Endothelial cell of umbilical vein (primary cell): ENCODE measurements at regions not wholly inside any gene's neighbourhood (a gene's known extent, or its start where the extent isn't known, plus 50 kb on each side); places are given as distances from the start of the nearest gene placed in this dataset.

Experiments used
- EZH2 ChIP-seq: IDR thresholded peaks from 2 replicates; pipeline ENCODE4 v1.6.1; 2012; ENCODE audit warnings: borderline replicate concordance, low read depth, mild to moderate bottlenecking, moderate library complexity, low read length, inconsistent platforms; ENCODE audit not compliant: severe bottlenecking
- MYC ChIP-seq: IDR thresholded peaks from one replicate; pipeline ENCODE4 v1.6.1; 2011; ENCODE audit warnings: mild to moderate bottlenecking, low read depth, low read length
- POLR2AphosphoS5 ChIP-seq: IDR thresholded peaks from 2 replicates; pipeline ENCODE4 v1.6.1; 2012; ENCODE audit warnings: low read depth, mild to moderate bottlenecking, control low read depth, low read length, moderate library complexity; ENCODE audit not compliant: insufficient read depth
- TF ChIP-seq, protein P1 (sequence below): IDR thresholded peaks from 2 replicates; pipeline ENCODE4 v1.6.1; 2011; ENCODE audit not compliant: insufficient read depth, insufficient read length
- TF ChIP-seq, protein P2 (sequence below), 2 donors: IDR thresholded peaks; 1 replicate in 1 of 2; 2 replicates in 1 of 2; pipeline ENCODE4 v1.5.1; 2011; ENCODE audit warnings: low read length in 2 of 2, mild to moderate bottlenecking in 2 of 2, moderate library complexity in 2 of 2, control low read depth in 1 of 2, inconsistent platforms in 1 of 2, low read depth in 1 of 2; ENCODE audit not compliant: insufficient read depth in 1 of 2; ENCODE audit errors: extremely low read depth in 1 of 2

DNA sequence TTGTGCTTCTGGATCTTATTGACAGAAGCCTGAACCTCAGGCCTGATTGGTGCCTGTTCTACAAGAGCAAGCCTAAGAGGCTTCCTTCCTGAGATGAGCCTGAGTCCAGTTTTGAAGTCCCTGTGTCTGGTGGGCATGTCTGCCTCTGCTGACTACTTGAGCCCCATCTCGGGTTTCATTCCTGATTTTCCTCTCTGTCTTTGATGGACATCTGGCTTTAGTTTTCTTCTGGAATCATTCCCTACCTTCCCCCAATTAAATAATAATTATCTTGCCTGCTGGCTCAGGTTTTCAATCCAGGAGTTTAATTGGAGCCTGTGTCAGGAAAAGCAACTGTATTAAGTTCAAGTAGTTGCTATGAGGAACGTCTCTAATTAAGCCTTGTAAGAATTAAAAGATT lies 135.5 kb upstream of the MC4R start:
- TF ChIP-seq, protein P1, sequence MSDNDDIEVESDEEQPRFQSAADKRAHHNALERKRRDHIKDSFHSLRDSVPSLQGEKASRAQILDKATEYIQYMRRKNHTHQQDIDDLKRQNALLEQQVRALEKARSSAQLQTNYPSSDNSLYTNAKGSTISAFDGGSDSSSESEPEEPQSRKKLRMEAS = no peak
- TF ChIP-seq EZH2 (no peak), POLR2AphosphoS5 (no peak), MYC (no peak)
- TF ChIP-seq, protein P2, sequence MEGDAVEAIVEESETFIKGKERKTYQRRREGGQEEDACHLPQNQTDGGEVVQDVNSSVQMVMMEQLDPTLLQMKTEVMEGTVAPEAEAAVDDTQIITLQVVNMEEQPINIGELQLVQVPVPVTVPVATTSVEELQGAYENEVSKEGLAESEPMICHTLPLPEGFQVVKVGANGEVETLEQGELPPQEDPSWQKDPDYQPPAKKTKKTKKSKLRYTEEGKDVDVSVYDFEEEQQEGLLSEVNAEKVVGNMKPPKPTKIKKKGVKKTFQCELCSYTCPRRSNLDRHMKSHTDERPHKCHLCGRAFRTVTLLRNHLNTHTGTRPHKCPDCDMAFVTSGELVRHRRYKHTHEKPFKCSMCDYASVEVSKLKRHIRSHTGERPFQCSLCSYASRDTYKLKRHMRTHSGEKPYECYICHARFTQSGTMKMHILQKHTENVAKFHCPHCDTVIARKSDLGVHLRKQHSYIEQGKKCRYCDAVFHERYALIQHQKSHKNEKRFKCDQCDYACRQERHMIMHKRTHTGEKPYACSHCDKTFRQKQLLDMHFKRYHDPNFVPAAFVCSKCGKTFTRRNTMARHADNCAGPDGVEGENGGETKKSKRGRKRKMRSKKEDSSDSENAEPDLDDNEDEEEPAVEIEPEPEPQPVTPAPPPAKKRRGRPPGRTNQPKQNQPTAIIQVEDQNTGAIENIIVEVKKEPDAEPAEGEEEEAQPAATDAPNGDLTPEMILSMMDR (IDR thresholded peaks at IDR 0.05; ENCODE audit: extremely low read depth in 1 of 2, insufficient read depth in 1 of 2, low read depth in 1 of 2, low read length in 2 of 2) = no peak
